ENCODE measurements at regions not wholly inside any gene's neighbourhood (a gene's known extent, or its start where the extent isn't known, plus 50 kb on each side); places are given as distances from the start of the nearest gene placed in this dataset.
"Not testable (repeated sequence)": the region's sequence is repeated elsewhere in the genome, so short reads cannot be mapped to it uniquely, and the experiment has no call there.

- not testable (repeated sequence) for DNase-seq
These were observed 290.1 kb downstream of the ZNF716 start for GRCh38 chr7:57740126-57740525.

GRCh38 chr7:57769131-57769530 is 319.2 kb downstream of the ZNF716 start:
- DNase-seq = no peak

GRCh38 chr7:57769958-57770357 is 320.0 kb downstream of the ZNF716 start:
- DNase-seq = no peak

- DNase-seq = peak in 1 of 2 experiments; percentile 13
These were observed 322.3 kb downstream of the ZNF716 start for GRCh38 chr7:57772126-57772924.

- no peak for DNase-seq
These were observed 324.3 kb downstream of the ZNF716 start for GRCh38 chr7:57774300-57774699.

GRCh38 chr7:57775396-57776088 is 325.6 kb downstream of the ZNF716 start:
- no peak for DNase-seq

- DNase-seq = not testable (repeated sequence)
These were observed 326.3 kb downstream of the ZNF716 start for GRCh38 chr7:57776136-57776856.

GRCh38 chr7:57789130-57789529 is 339.2 kb downstream of the ZNF716 start:
- DNase-seq = no peak

- DNase-seq = no peak
These were observed 369.6 kb downstream of the ZNF716 start for GRCh38 chr7:57819491-57819981.

GRCh38 chr7:57820477-57820876 is 370.5 kb downstream of the ZNF716 start:
- no peak for DNase-seq

GRCh38 chr7:57821438-57822382 is 371.7 kb downstream of the ZNF716 start:
- no peak for DNase-seq

- not testable (repeated sequence) for DNase-seq
These were observed 376.6 kb downstream of the ZNF716 start for GRCh38 chr7:57826548-57826947.

- DNase-seq = not testable (repeated sequence)
These were observed 385.2 kb downstream of the ZNF716 start for GRCh38 chr7:57835161-57835560.

GRCh38 chr7:57839152-57839551 is 389.2 kb downstream of the ZNF716 start:
- DNase-seq = not testable (repeated sequence)

GRCh38 chr7:57867884-57868701 is 418.1 kb downstream of the ZNF716 start:
- DNase-seq = no peak

- no peak for DNase-seq
These were observed 418.9 kb downstream of the ZNF716 start for GRCh38 chr7:57868771-57869483.
